SW480 (cell line): ENCODE measurements at regions not wholly inside any gene's neighbourhood (a gene's known extent, or its start where the extent isn't known, plus 50 kb on each side); places are given as distances from the start of the nearest gene placed in this dataset.

Experiments used
- DNase-seq: peaks from one replicate; pipeline ENCODE4 v3.0.0-alpha.2; 2016; ENCODE audit warnings: low spot score

DNA sequence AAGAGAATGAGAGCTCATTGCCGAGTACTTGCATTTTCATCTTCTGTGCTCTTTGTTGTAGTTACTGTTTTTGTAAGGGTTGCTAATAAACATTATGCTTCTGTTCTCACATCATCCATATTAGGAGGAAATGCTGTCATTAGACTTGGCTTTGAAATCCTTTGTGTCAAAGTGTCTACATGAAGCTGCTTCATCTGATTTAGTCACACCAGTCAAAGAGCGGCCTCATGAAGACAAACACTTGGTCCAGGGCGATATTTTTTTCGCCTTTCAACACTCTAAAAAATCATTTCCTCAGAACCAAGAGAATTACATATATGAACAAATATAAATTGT, 105.0 kb downstream of the SPRY2 start:
- no peak for DNase-seq

- peak; percentile 92 for DNase-seq
Observed at GRCh38 chr13:80235166-80235966, 105.6 kb downstream of the SPRY2 start.

DNA sequence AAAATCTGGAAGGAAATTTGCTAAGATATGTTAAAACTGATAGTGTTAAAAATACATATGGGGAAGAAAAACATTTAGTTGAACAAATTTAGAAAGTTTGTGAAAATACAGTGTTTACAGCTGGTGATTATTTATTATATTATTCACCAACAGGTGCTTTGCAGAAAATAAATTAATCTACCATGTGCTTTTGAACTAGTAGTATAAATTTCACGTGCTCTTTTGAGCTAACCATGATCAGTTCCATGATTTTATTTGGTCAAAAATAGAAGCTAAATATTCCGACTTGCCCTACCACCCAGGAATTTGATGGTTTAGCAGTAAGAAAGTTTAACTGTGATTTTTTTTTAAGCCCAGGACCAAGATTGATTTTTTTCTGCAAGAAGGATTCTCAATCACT, 113.3 kb downstream of the SPRY2 start:
- DNase-seq = no peak

DNA sequence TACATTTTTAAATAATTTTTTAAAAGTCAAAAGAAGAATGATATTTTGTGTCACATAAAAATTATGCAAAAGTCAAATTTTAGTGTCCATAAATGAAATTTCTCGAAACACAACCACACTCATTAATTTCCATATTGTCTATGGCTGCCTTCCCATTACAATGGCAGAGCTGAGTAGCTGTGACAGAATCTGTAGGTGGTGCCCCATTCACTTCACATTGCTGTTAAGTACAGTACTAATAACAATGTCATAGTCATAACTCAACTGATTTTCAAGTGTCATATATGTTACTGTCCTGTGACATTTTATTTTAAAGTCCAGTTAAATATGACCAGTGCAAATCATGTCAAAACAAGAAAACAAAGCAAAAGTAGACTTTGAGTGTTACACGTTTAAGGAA, 114.3 kb downstream of the SPRY2 start:
- DNase-seq = no peak

- peak; percentile 48 for DNase-seq
Observed at GRCh38 chr13:80224468-80224867, 116.5 kb downstream of the SPRY2 start.

DNA sequence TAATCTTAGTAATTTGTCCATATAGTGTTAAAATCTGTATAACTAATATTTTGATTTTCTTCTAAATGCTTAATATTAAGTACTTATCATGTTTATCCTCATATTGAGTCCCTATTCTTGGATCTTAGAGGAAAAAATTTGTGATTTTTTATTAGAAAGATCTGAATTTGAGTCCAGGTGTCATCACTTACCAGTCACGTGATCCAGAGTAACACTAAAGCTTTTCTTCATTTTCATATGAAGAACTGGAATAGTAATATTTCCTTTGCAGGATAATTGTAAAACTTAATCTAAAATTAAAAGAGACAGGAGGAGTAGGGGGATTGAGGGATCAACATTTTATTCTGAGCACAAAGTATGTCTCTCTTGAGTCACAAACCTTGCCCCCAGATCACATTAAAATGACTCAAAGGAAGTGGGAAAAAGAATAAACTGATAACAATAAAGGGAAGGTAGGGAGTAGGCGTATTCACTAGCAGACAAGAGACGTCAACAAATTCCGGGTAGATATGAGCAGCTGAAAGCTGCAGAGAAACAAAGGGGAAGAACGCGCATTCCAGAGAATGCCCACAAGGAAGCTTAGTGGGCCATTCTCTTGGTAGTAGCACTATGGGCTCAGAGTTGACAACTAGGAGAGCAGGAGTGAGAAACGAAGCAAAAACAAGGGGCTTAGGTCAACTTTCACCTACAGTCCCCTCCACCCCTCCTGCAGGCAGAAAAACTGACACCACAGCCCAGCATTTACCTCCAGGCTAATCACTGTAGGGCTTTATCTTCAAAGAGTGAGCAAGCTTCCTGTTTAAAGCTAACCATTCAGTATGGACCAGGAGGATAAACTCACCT, 123.1 kb downstream of the SPRY2 start:
- peak; percentile 25 for DNase-seq

DNA sequence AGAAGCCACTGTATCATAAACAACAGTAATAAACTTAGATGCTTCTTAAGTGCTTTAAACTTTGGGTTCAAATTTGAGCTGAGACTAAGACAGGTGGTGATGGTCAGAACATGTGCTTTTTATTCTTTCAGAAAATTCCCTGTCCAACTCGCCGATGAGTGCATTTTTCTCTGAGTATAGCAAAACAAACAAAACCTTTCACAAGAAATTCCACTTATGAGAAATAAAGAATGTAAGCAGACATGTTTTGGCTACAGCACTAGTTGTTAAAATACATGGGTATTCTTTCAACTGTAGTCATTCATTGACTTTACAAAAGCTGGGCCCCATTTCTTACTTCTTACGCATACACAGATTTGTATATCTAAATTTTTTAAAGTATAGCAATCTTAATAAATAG, 125.6 kb downstream of the SPRY2 start:
- DNase-seq = no peak

DNA sequence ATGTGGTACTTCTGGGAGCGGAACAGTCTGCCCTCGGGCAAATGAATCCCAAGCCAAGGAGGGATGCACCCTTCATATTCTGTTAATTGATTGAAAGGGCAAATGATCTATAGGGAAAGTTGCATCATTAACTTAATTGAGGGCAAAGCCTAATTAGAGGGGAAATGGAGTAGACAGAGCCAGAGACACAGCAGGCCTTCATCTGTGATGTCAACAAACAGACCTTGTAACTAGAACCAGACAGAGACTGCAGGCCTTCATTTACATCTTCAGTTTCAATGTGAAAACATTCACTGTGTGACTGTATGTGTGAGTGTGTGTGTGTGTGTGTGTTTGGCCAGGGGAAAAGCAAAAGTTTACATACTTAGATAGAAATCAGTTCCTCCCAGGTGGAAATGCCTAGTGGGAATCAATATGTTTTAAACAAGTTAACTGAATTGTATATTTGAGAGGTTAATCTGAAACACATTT, 126.4 kb downstream of the SPRY2 start:
- no peak for DNase-seq

GRCh38 chr13:80214050-80214449, 126.9 kb downstream of the SPRY2 start:
- no peak for DNase-seq

DNA sequence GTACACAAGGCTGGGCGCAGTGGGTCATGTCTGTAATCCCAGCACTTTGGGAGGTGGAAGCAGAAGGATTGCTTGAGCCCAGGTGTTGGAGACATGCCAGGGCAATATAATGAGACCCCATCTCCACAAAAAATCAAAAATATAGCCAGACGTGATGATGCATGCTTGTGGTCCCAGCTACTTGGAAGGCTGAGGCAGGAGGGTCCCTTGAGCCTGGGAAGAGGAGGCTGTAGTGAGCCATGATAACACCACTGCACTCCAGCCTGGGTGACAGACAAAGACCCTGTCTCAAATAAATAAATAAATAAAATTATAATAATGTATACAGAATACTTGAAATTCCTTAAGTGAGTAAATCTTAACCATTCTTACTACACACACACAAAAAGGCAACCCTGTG, 127.7 kb downstream of the SPRY2 start:
- no peak for DNase-seq

GRCh38 chr13:80211566-80211965, 129.4 kb downstream of the SPRY2 start:
- no peak for DNase-seq

DNA sequence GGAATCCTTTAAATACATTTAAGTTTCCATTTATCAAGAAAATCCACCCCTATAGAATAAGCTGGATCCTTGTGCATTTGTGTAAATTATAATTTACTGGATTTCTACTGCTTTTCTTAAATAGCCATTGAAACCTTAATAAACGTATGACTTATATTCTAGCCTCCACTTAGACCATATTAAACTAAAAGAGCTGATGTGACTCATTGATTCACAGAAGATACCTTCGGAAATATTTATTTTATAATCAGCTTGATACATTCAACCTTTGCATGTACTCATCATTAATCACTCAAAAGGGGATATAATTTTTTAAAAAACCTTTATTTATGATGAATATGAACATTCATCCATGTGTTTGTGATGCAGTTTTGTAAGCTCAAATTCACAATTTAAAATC, 136.3 kb downstream of the SPRY2 start:
- DNase-seq = no peak

DNA sequence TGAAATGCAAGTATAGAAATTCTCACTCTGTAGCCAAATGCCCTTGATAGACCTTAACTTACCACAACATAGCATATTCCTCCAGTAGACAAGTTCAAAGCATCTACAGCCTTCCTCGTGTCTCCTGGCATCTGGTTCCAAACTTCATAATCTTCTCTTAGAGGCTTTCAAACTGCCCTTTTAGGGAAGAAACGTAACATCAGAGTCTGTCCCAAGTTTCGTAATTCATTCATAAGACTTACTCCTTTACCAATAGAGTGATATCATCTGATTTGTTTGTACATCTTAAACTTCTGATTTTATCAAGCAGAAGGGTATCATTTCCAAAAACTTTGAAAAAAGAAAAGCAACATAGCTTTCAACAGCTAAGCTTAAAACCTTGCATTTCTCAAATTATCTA, 137.4 kb downstream of the SPRY2 start:
- no peak for DNase-seq

DNA sequence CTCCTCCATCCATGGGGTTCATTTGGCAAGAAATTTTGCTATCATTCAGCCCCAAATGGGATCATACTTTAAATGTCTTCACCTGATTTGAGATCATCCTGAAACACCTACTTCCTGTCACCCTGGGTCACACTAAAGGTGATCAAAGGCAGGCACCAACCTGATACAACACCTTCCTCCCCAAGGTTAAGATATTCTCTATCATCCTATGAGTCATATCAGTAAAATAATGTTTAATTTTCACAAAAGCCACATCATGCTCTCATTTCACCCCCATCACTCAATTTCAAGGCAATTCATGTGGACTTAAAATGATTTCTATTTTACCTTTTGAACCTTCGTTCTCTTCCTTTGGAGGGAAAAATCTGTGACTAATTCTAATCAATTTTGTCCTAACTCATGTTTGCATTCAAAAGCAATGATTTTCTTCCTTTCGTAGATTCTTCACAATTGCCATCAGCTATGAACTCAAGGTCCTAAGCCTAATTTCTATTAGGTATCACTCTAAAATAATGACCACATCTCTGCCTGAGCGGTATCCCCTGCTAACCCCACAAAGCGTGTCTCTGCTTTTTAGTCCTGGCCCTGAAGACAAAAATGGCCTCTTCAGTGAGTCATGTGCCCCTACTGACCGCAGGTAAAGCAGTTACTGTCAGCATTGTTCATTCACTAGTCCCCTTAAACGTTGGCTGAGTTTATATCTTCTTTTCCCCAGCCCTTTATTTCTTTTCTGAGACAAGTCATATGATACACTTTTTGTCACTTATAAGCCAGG, 139.0 kb downstream of the SPRY2 start:
- no peak for DNase-seq

DNA sequence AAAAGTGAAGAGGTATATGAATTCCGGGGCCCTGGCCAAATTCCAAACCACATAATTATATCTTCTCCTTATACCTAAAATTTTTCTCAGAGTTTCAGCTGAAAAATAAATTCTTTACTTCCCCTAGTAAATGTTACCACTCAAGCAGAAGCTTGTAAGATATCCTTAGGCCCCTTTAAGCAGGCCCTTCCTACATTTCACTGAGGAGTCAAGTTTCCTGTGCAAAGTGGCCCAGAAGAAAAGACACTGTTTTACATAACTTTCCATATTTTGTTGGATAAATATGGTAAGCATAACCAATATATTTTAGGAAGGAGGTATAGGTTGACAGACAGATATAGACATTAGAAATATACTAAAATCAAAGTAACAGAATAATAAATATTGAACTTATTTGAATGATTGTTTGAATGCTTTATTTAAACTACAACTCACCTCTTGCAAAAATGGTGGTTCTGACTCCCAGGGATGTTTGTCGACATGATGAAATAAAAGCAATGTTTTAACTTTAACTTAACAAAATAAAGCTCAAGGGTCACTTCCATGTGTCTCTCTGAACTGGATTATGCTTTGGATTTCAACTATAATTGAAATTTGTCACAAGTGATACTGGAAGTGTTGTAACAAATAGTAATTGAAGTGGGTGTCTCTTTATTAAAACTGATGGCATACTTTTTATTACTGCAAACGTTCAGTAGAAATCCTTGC, 141.2 kb downstream of the SPRY2 start:
- DNase-seq = no peak

DNA sequence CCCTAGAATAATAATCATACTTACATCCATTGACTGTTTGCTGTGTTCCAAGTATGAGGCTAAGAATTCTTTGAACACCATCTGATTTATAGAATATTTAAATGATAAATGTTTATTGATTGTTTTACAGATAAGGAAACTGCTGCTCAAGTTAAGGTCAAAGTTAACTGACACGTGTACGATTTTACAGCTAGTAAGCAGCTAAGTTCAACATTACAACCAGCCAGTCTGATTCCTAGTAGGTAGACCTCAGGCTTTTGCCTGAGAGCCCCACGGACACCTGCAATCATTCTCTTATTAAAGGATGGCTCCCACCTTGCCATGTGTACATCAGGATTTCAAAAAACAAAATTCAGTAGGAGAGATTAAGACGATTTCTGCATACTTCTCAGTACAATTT, 141.9 kb downstream of the SPRY2 start:
- no peak for DNase-seq

GRCh38 chr13:80196756-80197155, 144.2 kb downstream of the SPRY2 start:
- no peak for DNase-seq

- DNase-seq = no peak
Observed at GRCh38 chr13:80195649-80196048, 145.3 kb downstream of the SPRY2 start.

DNA sequence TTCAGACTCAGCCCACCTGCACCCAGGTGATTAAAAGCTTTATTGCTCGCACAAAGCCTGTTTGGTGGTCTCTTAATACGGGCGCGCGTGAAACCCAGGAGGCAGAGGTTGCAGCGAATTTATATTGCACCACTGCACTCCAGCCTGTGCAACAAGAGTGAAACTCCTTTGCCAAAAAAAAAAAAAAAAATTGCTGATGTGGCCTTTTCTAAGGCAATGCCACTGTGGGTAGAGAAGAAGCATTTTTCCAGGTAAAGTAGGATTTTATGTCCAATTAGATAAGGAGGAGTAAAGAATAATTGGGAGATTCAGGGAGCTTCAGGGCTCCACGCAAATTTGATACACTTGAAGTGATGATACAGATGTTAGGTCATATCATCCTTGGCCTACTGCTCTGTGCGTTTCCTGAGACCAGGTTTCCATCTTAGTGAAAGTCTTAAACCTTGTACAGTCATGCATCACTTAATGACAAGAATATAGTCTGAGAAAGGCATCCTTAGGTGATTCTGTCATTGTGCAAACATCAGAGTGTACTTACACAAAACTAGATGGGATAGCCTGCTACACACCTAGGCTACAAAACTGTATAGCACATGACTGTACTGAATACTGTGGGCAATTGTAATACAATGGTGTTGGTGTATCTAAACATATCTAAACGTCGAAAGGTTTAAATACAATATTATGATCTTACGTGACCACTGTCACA, 150.9 kb downstream of the SPRY2 start:
- DNase-seq = no peak

DNA sequence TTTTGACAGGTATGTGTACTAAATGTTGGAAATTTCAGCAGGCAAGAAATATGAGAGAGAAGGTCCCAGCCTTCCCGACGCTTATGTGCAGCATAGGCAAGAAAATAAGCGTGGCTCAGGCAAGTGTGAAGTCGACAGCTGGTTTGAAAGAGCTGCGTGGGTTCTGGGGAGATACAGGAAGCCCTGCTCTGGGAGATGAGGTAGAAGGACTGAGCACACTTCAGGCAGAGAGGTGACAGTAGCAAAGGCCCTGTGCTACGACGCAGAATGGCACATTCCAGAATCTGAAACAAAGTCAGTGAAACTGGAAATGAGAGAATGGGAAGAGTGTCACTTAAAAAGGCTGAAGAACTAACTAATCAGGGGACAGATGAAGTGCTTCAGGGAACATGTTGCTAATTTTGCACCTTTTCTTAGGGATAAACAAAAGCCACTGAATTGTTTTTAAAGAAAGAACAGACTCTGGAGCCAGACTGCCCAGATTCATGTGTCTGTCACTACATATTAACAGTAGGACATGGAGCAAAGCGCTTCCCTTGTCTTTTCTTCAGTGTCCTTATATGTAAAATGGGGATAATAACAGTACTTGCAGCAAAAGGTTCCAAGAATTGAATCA, 160.1 kb downstream of the SPRY2 start:
- DNase-seq = no peak

- DNase-seq = no peak
Observed at GRCh38 chr13:80177327-80177726, 163.6 kb downstream of the SPRY2 start.
